GM12878 (cell line): ENCODE measurements at regions not wholly inside any gene's neighbourhood (a gene's known extent, or its start where the extent isn't known, plus 50 kb on each side); places are given as distances from the start of the nearest gene placed in this dataset.

Experiments used
- ATAC-seq: fragments of 200-7000 bp; cut with Tn5 transposase; 3 replicates; pipeline ENCODE4 v1.9.1; 2020; ENCODE audit warnings: mild to moderate bottlenecking, moderate library complexity
- BruUV-seq: library from RNA; stranded (reverse); fragments of 400-500 nt; replicated peaks from 2 replicates; lab custom pipeline; 2021; lab: Mats Ljungman, UMichigan
- CTCF ChIA-PET: fragments of 300-600 bp; sonication (Branson Sonifier 250); formaldehyde crosslinking; extraction: SDS; loops from one replicate; lab custom pipeline; 2021; ENCODE audit warnings: inconsistent platforms; lab: Yijun Ruan, JAX
- POLR2A ChIA-PET: fragments of 350-600 bp; formaldehyde crosslinking; extraction: SDS; loops from one replicate; lab custom pipeline; 2021; ENCODE audit warnings: inconsistent platforms; lab: Charles Lee
- RAD21 ChIA-PET: fragments of 300-600 bp; sonication (Branson Sonifier 250); formaldehyde crosslinking; loops from one replicate; lab custom pipeline; 2023; ENCODE audit warnings: antibody characterized with exemption; ENCODE audit not compliant: unreplicated experiment; lab: Charles Lee
- SMC1A ChIA-PET: fragments of 300-600 bp; sonication (Branson Sonifier 250); formaldehyde crosslinking; loops from one replicate; lab custom pipeline; 2023; ENCODE audit not compliant: unreplicated experiment, uncharacterized antibody; lab: Charles Lee
- DNase-seq: peaks from one replicate; pipeline ENCODE4 v3.0.0-alpha.2; 2011; ENCODE audit warnings: low read depth, low spot score
- FAIRE-seq: peaks from 3 replicates; lab custom pipeline; 2011; peaks lifted over from hg19 to GRCh38; lab: Jason Lieb, UNC
- H2AFZ ChIP-seq: 2 replicates; pipeline ENCODE4 v1.6.0; 2011; ENCODE audit warnings: low read depth, low read length, control low read depth; ENCODE audit not compliant: control insufficient read depth
- H3K27ac ChIP-seq: 2 replicates; pipeline ENCODE4 v1.5.1; 2011; ENCODE audit warnings: control low read depth; ENCODE audit not compliant: control insufficient read depth, insufficient read depth
- H3K27me3 ChIP-seq, 2 experiments: replicated peaks in 1 of 2; 2 replicates each; pipeline versions ENCODE4 v1.6.0 to v1.6.1; 2011; ENCODE audit warnings: low read length in 1 of 2; ENCODE audit not compliant: control insufficient read depth in 2 of 2, insufficient read depth in 2 of 2
- H3K36me3 ChIP-seq, 2 experiments: 2 replicates each; pipeline ENCODE4 v1.5.1; 2011; ENCODE audit warnings: low read length in 1 of 2; ENCODE audit not compliant: control insufficient read depth in 2 of 2, insufficient read depth in 2 of 2
- H3K4me1 ChIP-seq: 2 replicates; pipeline ENCODE4 v1.6.1; 2011; ENCODE audit warnings: mild to moderate bottlenecking, low read length, moderate library complexity, mixed read lengths; ENCODE audit not compliant: control insufficient read depth, insufficient read depth
- H3K4me2 ChIP-seq: 2 replicates; pipeline ENCODE4 v1.6.0; 2011; ENCODE audit warnings: control low read depth; ENCODE audit not compliant: control insufficient read depth, insufficient read depth
- H3K4me3 ChIP-seq: fragments of 200-600 bp; sonication (generic); 2 replicates; pipeline ENCODE4 v1.5.1; 2016
- H3K79me2 ChIP-seq: 2 replicates; pipeline ENCODE4 v1.6.0; 2011; ENCODE audit warnings: low read length; ENCODE audit not compliant: control insufficient read depth, insufficient read depth
- H3K9ac ChIP-seq: 2 replicates; pipeline ENCODE4 v1.8.0; 2011; ENCODE audit warnings: low read length, control low read depth, mixed read lengths; ENCODE audit not compliant: control insufficient read depth, insufficient read depth
- H3K9me3 ChIP-seq: replicated peaks from 3 replicates; pipeline ENCODE4 v1.5.1; 2011; ENCODE audit warnings: mild to moderate bottlenecking, low read length; ENCODE audit not compliant: control insufficient read depth, insufficient read depth
- H4K20me1 ChIP-seq: 2 replicates; pipeline ENCODE4 v1.6.0; 2011; ENCODE audit not compliant: control insufficient read depth, insufficient read depth
- BCL11A ChIP-seq: IDR thresholded peaks from 2 replicates; pipeline ENCODE4 v1.6.1; 2011; ENCODE audit warnings: low read depth, low read length
- CBX5 ChIP-seq: sonication (generic); IDR thresholded peaks from 2 replicates; pipeline ENCODE4 v1.6.1; 2016; ENCODE audit warnings: low read depth, moderate library complexity, mild to moderate bottlenecking, inconsistent platforms
- CEBPB ChIP-seq, 2 experiments: fragments of 150-350 bp in 1 of 2; IDR thresholded peaks; 2 replicates each; pipeline ENCODE4 v1.6.1; 2012 to 2014; ENCODE audit warnings: low read depth in 2 of 2, low read length in 2 of 2, borderline replicate concordance in 1 of 2, inconsistent platforms in 1 of 2
- CHD1 ChIP-seq: IDR thresholded peaks from 2 replicates; pipeline ENCODE4 v1.6.1; 2012; ENCODE audit warnings: low read depth, low read length, improper control_type of control experiment
- GABPA ChIP-seq: IDR thresholded peaks from 2 replicates; pipeline ENCODE4 v1.6.1; 2014; ENCODE audit warnings: antibody characterized with exemption, low read depth, mild to moderate bottlenecking, inconsistent platforms
- HDAC6 ChIP-seq: fragments of 200-600 bp; sonication (generic); IDR thresholded peaks from one replicate; pipeline ENCODE4 v1.8.0; 2017; ENCODE audit warnings: antibody characterized with exemption; ENCODE audit not compliant: unreplicated experiment
- IRF4 ChIP-seq: IDR thresholded peaks from 2 replicates; pipeline ENCODE4 v1.6.1; 2011; ENCODE audit warnings: low read depth, low read length
- NFIC ChIP-seq: IDR thresholded peaks from 2 replicates; pipeline ENCODE4 v1.6.1; 2012; ENCODE audit warnings: low read depth, mild to moderate bottlenecking, inconsistent platforms, low read length, moderate library complexity
- POLR2A ChIP-seq: IDR thresholded peaks from 2 replicates; pipeline ENCODE4 v1.6.1; 2011; ENCODE audit warnings: low read depth, mild to moderate bottlenecking, low read length
- SMAD1 ChIP-seq: fragments of 450-650 bp; IDR thresholded peaks from 2 replicates; pipeline ENCODE4 v1.6.1; 2018; ENCODE audit warnings: mild to moderate bottlenecking, low read depth; ENCODE audit not compliant: partially characterized antibody
- SP1 ChIP-seq: IDR thresholded peaks from one replicate; pipeline ENCODE4 v1.6.1; 2011; ENCODE audit warnings: low read depth, low read length
- TARDBP ChIP-seq: IDR thresholded peaks from 2 replicates; pipeline ENCODE4 v1.6.1; 2016; ENCODE audit warnings: borderline replicate concordance
- TCF3 ChIP-seq: IDR thresholded peaks from 2 replicates; pipeline ENCODE4 v1.6.1; 2012; ENCODE audit warnings: low read depth, mild to moderate bottlenecking, low read length, borderline replicate concordance; ENCODE audit not compliant: insufficient read depth
- WGBS: methylation state at CpG from one replicate; pipeline ENCODE4 v1.1.6; 2016; ENCODE audit warnings: low lambda C conversion rate; ENCODE audit not compliant: insufficient replicate concordance, insufficient coverage; ENCODE audit errors: missing lambda C conversion rate; 5-methylcytosine and 5-hydroxymethylcytosine counted together
- in situ Hi-C: fragments of 300-500 bp; cut with MboI; formaldehyde crosslinking; loops from 9 replicates; pipeline ENCODE4 v1.14.3; 2018; ENCODE audit warnings: mixed read lengths
- intact Hi-C: fragments of 100-400 bp; cut with micrococcal nuclease; formaldehyde crosslinking; loops from one replicate; pipeline ENCODE4 v1.14.2; 2022; ENCODE audit not compliant: unreplicated experiment
- TF ChIP-seq, protein P1 (sequence below): fragments of 450-650 bp; IDR thresholded peaks from 2 replicates; pipeline ENCODE4 v1.6.1; 2016; ENCODE audit warnings: mild to moderate bottlenecking
- TF ChIP-seq, protein P2 (sequence below): fragments of 150-350 bp; IDR thresholded peaks from 2 replicates; pipeline ENCODE4 v1.6.1; 2016; ENCODE audit warnings: low read depth, low read length
- TF ChIP-seq, protein P3 (sequence below): fragments of 450-650 bp; IDR thresholded peaks from 2 replicates; pipeline ENCODE4 v1.6.1; 2017; ENCODE audit warnings: borderline replicate concordance

DNA sequence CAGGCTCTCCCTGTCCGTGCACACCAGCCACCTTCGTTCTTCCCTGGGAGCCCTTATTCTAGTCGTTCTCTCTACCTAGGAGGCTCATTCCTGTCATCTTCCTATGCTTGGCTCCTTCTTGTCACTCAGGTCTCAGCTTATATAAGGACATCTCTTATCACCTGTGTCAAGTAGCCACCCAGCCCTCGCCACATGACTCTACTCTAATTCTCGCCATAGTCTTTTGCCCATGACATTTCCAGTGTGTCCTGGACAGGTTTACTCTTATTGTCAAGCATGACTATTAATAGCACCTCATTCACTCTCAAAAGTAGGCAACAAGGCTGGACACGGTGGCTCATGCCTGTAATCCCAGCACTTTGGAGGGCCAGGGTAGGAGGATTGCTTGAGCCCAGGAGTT is 175.7 kb upstream of the NUDT4 start:
- ChIA-PET POLR2A (no interaction called here), CTCF (interaction anchor here (0.5 to 1.5 kb wide), 2 partner anchors 104 to 220 kb away, joined by 3 to 5 read pairs; no protein-coding TSS in a partner anchor), RAD21 (no interaction called here)
- no peaks in the 10 kb centered on the region for H4K20me1 ChIP-seq
- H3K9me3 ChIP-seq: no peaks in the 10 kb centered on the region
- intact Hi-C loops: no loop called here
- no peaks in the 10 kb centered on the region for H3K36me3 ChIP-seq
- no peak overlapping the region for H3K4me3 ChIP-seq
- no peak overlapping the region for H2AFZ ChIP-seq
- WGBS: 97% methylated on average over 6 of the region's 6 CpGs
- ATAC-seq (no peak), DNase-seq (no peak), FAIRE-seq (no peak)
- H3K27me3 ChIP-seq: no peaks in the 10 kb centered on the region
- TF ChIP-seq, protein P1, sequence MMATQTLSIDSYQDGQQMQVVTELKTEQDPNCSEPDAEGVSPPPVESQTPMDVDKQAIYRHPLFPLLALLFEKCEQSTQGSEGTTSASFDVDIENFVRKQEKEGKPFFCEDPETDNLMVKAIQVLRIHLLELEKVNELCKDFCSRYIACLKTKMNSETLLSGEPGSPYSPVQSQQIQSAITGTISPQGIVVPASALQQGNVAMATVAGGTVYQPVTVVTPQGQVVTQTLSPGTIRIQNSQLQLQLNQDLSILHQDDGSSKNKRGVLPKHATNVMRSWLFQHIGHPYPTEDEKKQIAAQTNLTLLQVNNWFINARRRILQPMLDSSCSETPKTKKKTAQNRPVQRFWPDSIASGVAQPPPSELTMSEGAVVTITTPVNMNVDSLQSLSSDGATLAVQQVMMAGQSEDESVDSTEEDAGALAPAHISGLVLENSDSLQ: no peak
- TF ChIP-seq HDAC6: no peak
- no peak for TF ChIP-seq CBX5
- TF ChIP-seq POLR2A: no peak
- TF ChIP-seq GABPA: no peak
- TF ChIP-seq NFIC: no peak
- TF ChIP-seq, protein P2, sequence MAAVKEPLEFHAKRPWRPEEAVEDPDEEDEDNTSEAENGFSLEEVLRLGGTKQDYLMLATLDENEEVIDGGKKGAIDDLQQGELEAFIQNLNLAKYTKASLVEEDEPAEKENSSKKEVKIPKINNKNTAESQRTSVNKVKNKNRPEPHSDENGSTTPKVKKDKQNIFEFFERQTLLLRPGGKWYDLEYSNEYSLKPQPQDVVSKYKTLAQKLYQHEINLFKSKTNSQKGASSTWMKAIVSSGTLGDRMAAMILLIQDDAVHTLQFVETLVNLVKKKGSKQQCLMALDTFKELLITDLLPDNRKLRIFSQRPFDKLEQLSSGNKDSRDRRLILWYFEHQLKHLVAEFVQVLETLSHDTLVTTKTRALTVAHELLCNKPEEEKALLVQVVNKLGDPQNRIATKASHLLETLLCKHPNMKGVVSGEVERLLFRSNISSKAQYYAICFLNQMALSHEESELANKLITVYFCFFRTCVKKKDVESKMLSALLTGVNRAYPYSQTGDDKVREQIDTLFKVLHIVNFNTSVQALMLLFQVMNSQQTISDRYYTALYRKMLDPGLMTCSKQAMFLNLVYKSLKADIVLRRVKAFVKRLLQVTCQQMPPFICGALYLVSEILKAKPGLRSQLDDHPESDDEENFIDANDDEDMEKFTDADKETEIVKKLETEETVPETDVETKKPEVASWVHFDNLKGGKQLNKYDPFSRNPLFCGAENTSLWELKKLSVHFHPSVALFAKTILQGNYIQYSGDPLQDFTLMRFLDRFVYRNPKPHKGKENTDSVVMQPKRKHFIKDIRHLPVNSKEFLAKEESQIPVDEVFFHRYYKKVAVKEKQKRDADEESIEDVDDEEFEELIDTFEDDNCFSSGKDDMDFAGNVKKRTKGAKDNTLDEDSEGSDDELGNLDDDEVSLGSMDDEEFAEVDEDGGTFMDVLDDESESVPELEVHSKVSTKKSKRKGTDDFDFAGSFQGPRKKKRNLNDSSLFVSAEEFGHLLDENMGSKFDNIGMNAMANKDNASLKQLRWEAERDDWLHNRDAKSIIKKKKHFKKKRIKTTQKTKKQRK: no peak
- no peak for TF ChIP-seq TARDBP
- no peak for TF ChIP-seq CHD1
- TF ChIP-seq SMAD1: no peak
- TF ChIP-seq SP1: no peak
- no peak for TF ChIP-seq IRF4
- TF ChIP-seq TCF3: no peak
- TF ChIP-seq CEBPB (IDR thresholded peaks at IDR 0.05; ENCODE audit: borderline replicate concordance in 1 of 2, low read depth in 2 of 2, low read length in 2 of 2): no peak
- TF ChIP-seq, protein P3, sequence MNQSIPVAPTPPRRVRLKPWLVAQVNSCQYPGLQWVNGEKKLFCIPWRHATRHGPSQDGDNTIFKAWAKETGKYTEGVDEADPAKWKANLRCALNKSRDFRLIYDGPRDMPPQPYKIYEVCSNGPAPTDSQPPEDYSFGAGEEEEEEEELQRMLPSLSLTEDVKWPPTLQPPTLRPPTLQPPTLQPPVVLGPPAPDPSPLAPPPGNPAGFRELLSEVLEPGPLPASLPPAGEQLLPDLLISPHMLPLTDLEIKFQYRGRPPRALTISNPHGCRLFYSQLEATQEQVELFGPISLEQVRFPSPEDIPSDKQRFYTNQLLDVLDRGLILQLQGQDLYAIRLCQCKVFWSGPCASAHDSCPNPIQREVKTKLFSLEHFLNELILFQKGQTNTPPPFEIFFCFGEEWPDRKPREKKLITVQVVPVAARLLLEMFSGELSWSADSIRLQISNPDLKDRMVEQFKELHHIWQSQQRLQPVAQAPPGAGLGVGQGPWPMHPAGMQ: no peak
- TF ChIP-seq BCL11A: no peak
- TF ChIP-seq, all 136 proteins: peak for 0
- no peaks in the 10 kb centered on the region for H3K79me2 ChIP-seq
- peaks cover 14% of the 10 kb centered on the region for H3K4me1 ChIP-seq
- in situ Hi-C loops: no loop called here
- no TSS peak for BruUV-seq
- no peak overlapping the region for H3K27ac ChIP-seq
- no peak overlapping the region for H3K9ac ChIP-seq
- SMC1A ChIA-PET: interaction anchor here (1.1 to 1.6 kb wide), 3 partner anchors 9 to 40 kb away, joined by 3 read pairs; no protein-coding TSS in a partner anchor
- H3K4me2 ChIP-seq: no peak overlapping the region
